Right ventricle myocardium superior (tissue), 1 donor: ENCODE measurements at regions not wholly inside any gene's neighbourhood (a gene's known extent, or its start where the extent isn't known, plus 50 kb on each side); places are given as distances from the start of the nearest gene placed in this dataset.

Experiments used
- ATAC-seq: fragments of 200-7000 bp; cut with Tn5 transposase; one replicate; pipeline ENCODE4 v1.9.1; 2020; ENCODE audit warnings: mild to moderate bottlenecking; ENCODE audit not compliant: poor library complexity
- DNase-seq: peaks from one replicate; pipeline ENCODE4 v3.0.0-alpha.2; 2020
- intact Hi-C: fragments of 100-400 bp; cut with DNase I; formaldehyde crosslinking; loops from one replicate; pipeline ENCODE4 v1.11.2; 2022
- donor health status: DM: no; HTN: yes; CAD: no; lungs with severe emphysema.

GRCh38 chr1:36624466-36624865 is 141.8 kb upstream of the CSF3R start:
- intact Hi-C loops = no loop called here
- ATAC-seq = no peak
- no peak for DNase-seq

GRCh38 chr1:36622741-36623648 is 140.3 kb upstream of the CSF3R start:
- intact Hi-C loops = no loop called here
- ATAC-seq = no peak
- no peak for DNase-seq

GRCh38 chr1:36621531-36621930 is 138.8 kb upstream of the CSF3R start:
- ATAC-seq (no peak), DNase-seq (no peak)
- intact Hi-C loops = no loop called here

- ATAC-seq (no peak), DNase-seq (no peak)
- intact Hi-C loops = no loop called here
These were observed 137.4 kb upstream of the CSF3R start for GRCh38 chr1:36620142-36620541.

GRCh38 chr1:36614991-36615390 is 132.3 kb upstream of the CSF3R start:
- ATAC-seq (no peak), DNase-seq (no peak)
- intact Hi-C loops = no loop called here

- no peak for DNase-seq
- intact Hi-C loops = no loop called here
- ATAC-seq = no peak
These were observed 131.9 kb upstream of the CSF3R start for GRCh38 chr1:36614571-36614970.

- DNase-seq (no peak), ATAC-seq (no peak)
- intact Hi-C loops = no loop called here
These were observed 131.0 kb upstream of the CSF3R start for GRCh38 chr1:36613721-36614120.

GRCh38 chr1:36612881-36613280 is 130.2 kb upstream of the CSF3R start:
- intact Hi-C loops = no loop called here
- ATAC-seq = no peak
- DNase-seq = no peak

GRCh38 chr1:36612121-36612520 is 129.4 kb upstream of the CSF3R start:
- DNase-seq (no peak), ATAC-seq (no peak)
- intact Hi-C loops = no loop called here

- ATAC-seq = no peak
- intact Hi-C loops = no loop called here
- DNase-seq = no peak
These were observed 126.7 kb upstream of the CSF3R start for GRCh38 chr1:36609241-36610027.

GRCh38 chr1:36608272-36608671 is 125.6 kb upstream of the CSF3R start:
- intact Hi-C loops = no loop called here
- DNase-seq (no peak), ATAC-seq (no peak)

- DNase-seq = no peak
- ATAC-seq = no peak
- intact Hi-C loops = no loop called here
These were observed 124.5 kb upstream of the CSF3R start for GRCh38 chr1:36607263-36607651.

GRCh38 chr1:36606641-36607262 is 124.0 kb upstream of the CSF3R start:
- ATAC-seq = no peak
- DNase-seq = no peak
- intact Hi-C loops = no loop called here

GRCh38 chr1:36605942-36606640 is 123.4 kb upstream of the CSF3R start:
- DNase-seq (no peak), ATAC-seq (no peak)
- intact Hi-C loops = no loop called here

GRCh38 chr1:36603461-36603860 is 120.7 kb upstream of the CSF3R start:
- intact Hi-C loops = no loop called here
- ATAC-seq (no peak), DNase-seq (no peak)

- DNase-seq (no peak), ATAC-seq (no peak)
- intact Hi-C loops = no loop called here
These were observed 119.5 kb upstream of the CSF3R start for GRCh38 chr1:36602184-36602583.

- no peak for ATAC-seq
- DNase-seq = no peak
- intact Hi-C loops = no loop called here
These were observed 117.1 kb upstream of the CSF3R start for GRCh38 chr1:36599828-36600227.

GRCh38 chr1:36597514-36597913 is 114.8 kb upstream of the CSF3R start:
- intact Hi-C loops = no loop called here
- ATAC-seq (no peak), DNase-seq (no peak)

- no peak for ATAC-seq
- intact Hi-C loops = no loop called here
- no peak for DNase-seq
These were observed 113.2 kb upstream of the CSF3R start for GRCh38 chr1:36595921-36596320.
